Transverse colon (tissue), 4 donors: ENCODE measurements at regions not wholly inside any gene's neighbourhood (a gene's known extent, or its start where the extent isn't known, plus 50 kb on each side); places are given as distances from the start of the nearest gene placed in this dataset.

Source experiments
- DNase-seq: peaks from one replicate; pipeline ENCODE4 v3.0.0-alpha.2; 2019
- H3K27ac ChIP-seq, 4 donors: fragments of 200-600 bp; sonication (generic); 2 replicates each; pipeline ENCODE4 v1.5.1; 2016 to 2018; ENCODE audit warnings: inconsistent platforms in 4 of 4
- H3K27me3 ChIP-seq: fragments of 200-600 bp; sonication (generic); 2 replicates; pipeline ENCODE4 v1.5.1; 2017; ENCODE audit warnings: inconsistent platforms
- H3K36me3 ChIP-seq, 4 donors: fragments of 200-600 bp; sonication (generic); 2 replicates each; pipeline ENCODE4 v1.5.1; 2017 to 2019; ENCODE audit warnings: inconsistent platforms in 4 of 4
- H3K4me1 ChIP-seq, 4 donors: fragments of 200-600 bp; sonication (generic); 2 replicates each; pipeline ENCODE4 v1.5.1; 2017 to 2020; ENCODE audit warnings: inconsistent platforms in 4 of 4
- H3K4me3 ChIP-seq, 4 donors: fragments of 200-600 bp; sonication (generic); 1 replicate in 1 of 4; 2 replicates in 3 of 4; pipeline versions ENCODE4 v1.5.1 to v1.6.1; 2017 to 2019; ENCODE audit warnings: inconsistent platforms in 4 of 4
- H3K9me3 ChIP-seq, 2 donors: fragments of 200-600 bp; sonication (generic); 2 replicates each; pipeline ENCODE4 v1.5.1; 2017 to 2019; ENCODE audit warnings: inconsistent platforms in 2 of 2
- EP300 ChIP-seq: sonication (generic); formaldehyde crosslinking; IDR thresholded peaks from one replicate; pipeline ENCODE4 v1.6.1; 2017; ENCODE audit warnings: antibody characterized with exemption, low read depth
- POLR2A ChIP-seq: fragments of 450-650 bp; IDR thresholded peaks from one replicate; pipeline ENCODE4 v1.6.1; 2016; ENCODE audit warnings: antibody characterized with exemption, mild to moderate bottlenecking, moderate library complexity
- POLR2AphosphoS5 ChIP-seq, 3 donors: sonication (generic); formaldehyde crosslinking; IDR thresholded peaks; one replicate each; pipeline ENCODE4 v1.6.1; 2016; ENCODE audit warnings: antibody characterized with exemption in 3 of 3
- WGBS, 2 donors: methylation state at CpG; one replicate each; pipeline ENCODE4 v1.1.5; 2018; ENCODE audit warnings: low coverage in 1 of 2; 5-methylcytosine and 5-hydroxymethylcytosine counted together
- in situ Hi-C, 4 donors: fragments of 200-750 bp; cut with MboI; loops; one replicate each; pipeline versions ENCODE4 v1.15.0 to v1.15.1; 2017; ENCODE audit warnings: low sequenced_read_pairs in 3 of 4, low pct_ligation_motif_present in 1 of 4, low pct_unique_long_range_greater_than_20kb in 1 of 4
- intact Hi-C: fragments of 100-400 bp; cut with DNase I; formaldehyde crosslinking; loops from one replicate; pipeline ENCODE4 v1.15.1; 2023; ENCODE audit warnings: low total_unique reads
- TF ChIP-seq, protein P1 (sequence below), 5 experiments: fragments of 200-600 bp in 3 of 5; fragments of 450-650 bp in 2 of 5; sonication (generic) in 3 of 5; IDR thresholded peaks; 1 replicate in 2 of 5; 2 replicates in 3 of 5; pipeline ENCODE4 v1.5.1; 2016 to 2017; ENCODE audit warnings: antibody characterized with exemption in 5 of 5, inconsistent platforms in 3 of 5, mild to moderate bottlenecking in 2 of 5, moderate library complexity in 1 of 5

- in situ Hi-C loops (no loop called here), intact Hi-C loops (no loop called here)
- Histone ChIP-seq H3K4me3 (no peak overlapping the region), H3K9me3 (no peaks in the 10 kb centered on the region), H3K36me3 (no peaks in the 10 kb centered on the region), H3K27ac (no peak overlapping the region), H3K4me1 (no peaks in the 10 kb centered on the region), H3K27me3 (no peaks in the 10 kb centered on the region)
- no peak for DNase-seq
- no peak for TF ChIP-seq EP300
- TF ChIP-seq POLR2AphosphoS5 (IDR thresholded peaks at IDR 0.05): no peak
- TF ChIP-seq, protein P1, sequence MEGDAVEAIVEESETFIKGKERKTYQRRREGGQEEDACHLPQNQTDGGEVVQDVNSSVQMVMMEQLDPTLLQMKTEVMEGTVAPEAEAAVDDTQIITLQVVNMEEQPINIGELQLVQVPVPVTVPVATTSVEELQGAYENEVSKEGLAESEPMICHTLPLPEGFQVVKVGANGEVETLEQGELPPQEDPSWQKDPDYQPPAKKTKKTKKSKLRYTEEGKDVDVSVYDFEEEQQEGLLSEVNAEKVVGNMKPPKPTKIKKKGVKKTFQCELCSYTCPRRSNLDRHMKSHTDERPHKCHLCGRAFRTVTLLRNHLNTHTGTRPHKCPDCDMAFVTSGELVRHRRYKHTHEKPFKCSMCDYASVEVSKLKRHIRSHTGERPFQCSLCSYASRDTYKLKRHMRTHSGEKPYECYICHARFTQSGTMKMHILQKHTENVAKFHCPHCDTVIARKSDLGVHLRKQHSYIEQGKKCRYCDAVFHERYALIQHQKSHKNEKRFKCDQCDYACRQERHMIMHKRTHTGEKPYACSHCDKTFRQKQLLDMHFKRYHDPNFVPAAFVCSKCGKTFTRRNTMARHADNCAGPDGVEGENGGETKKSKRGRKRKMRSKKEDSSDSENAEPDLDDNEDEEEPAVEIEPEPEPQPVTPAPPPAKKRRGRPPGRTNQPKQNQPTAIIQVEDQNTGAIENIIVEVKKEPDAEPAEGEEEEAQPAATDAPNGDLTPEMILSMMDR (IDR thresholded peaks at IDR 0.05): no peak
- TF ChIP-seq POLR2A: no peak
- WGBS, 2 donors: 89% methylated on average over 4 of the region's 4 CpGs; no CpG with 5 or more reads in 1 of the 2 donors
Measured at GRCh38 chr7:21304808-21305375, 123.0 kb upstream of the SP4 start.

- Histone ChIP-seq H3K36me3 (no peaks in the 10 kb centered on the region), H3K4me1 (no peaks in the 10 kb centered on the region), H3K4me3 (no peak overlapping the region), H3K27ac (no peak overlapping the region), H3K9me3 (no peaks in the 10 kb centered on the region), H3K27me3 (no peaks in the 10 kb centered on the region)
- no peak for DNase-seq
- 46 to 48% methylated on average over 2 to 3 of the region's 3 CpGs for WGBS, 2 donors
- in situ Hi-C loops: no loop called here
- intact Hi-C loops: no loop called here
- no peak for TF ChIP-seq POLR2AphosphoS5 (IDR thresholded peaks at IDR 0.05)
Measured at GRCh38 chr7:21305455-21306235, 122.2 kb upstream of the SP4 start.

- no peak overlapping the region for H3K4me3 ChIP-seq
- intact Hi-C loops: no loop called here
- no peaks in the 10 kb centered on the region for H3K36me3 ChIP-seq
- 69 to 78% methylated on average over 2 of the region's 2 CpGs for WGBS, 2 donors
- DNase-seq: no peak
- no peaks in the 10 kb centered on the region for H3K9me3 ChIP-seq
- H3K4me1 ChIP-seq: no peaks in the 10 kb centered on the region
- in situ Hi-C loops: no loop called here
- H3K27ac ChIP-seq: no peak overlapping the region
- TF ChIP-seq POLR2AphosphoS5 (IDR thresholded peaks at IDR 0.05) (no peak), POLR2A (no peak), EP300 (no peak)
- TF ChIP-seq, protein P1 (IDR thresholded peaks at IDR 0.05): no peak
- no peaks in the 10 kb centered on the region for H3K27me3 ChIP-seq
Measured at GRCh38 chr7:21314954-21315353, 112.9 kb upstream of the SP4 start.

DNA sequence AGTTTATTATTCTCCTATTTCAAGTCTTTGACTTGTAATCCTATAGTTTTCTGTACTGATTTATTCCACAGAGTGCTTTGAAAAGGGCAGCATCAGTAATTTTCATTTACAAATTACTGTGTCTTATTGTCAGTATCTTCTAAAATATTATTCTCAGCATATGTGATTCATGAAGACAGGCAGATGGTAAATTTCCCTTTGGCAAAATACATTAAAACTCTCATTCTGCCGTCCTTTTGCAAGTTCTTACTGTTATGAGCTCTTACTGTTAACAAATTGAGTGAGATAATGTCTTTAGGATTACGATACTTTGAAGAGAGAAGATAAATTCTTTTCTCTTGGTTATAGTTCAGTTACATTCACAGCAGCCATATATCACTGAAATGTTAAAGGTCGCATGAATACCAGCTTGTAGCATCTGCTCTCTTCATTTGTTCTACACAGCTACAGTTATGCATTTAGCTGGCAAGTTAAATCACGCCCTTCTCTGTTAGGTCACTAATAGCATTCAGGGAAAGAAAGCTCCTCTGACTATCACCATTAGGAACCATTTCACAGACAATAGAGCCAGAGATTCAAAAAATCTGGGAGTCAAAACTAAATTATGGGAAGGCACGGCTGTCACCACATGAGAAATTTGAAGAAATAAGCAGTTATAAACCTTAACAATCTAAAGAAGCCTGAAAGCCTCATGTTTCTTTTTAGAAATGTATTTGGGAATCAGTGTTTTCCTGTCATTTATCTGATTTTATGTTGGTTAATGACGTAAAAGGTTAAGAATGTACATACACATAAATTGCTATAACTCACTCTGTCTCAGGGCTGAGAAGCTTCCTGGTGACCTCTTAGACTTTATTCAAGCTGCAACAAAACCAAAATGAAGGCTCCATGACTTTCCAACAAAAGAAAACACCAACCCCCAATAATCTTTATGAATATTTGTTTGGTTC is 109.6 kb upstream of the SP4 start:
- TF ChIP-seq, protein P1 (IDR thresholded peaks at IDR 0.05): no peak
- no peak for TF ChIP-seq POLR2AphosphoS5 (IDR thresholded peaks at IDR 0.05)
- no peak for TF ChIP-seq POLR2A
- no peak for TF ChIP-seq EP300
- no peak for DNase-seq
- intact Hi-C loops: no loop called here
- no peaks in the 10 kb centered on the region for H3K9me3 ChIP-seq
- in situ Hi-C loops: no loop called here
- H3K27ac ChIP-seq: no peak overlapping the region
- H3K4me1 ChIP-seq: no peaks in the 10 kb centered on the region
- 68 to 69% methylated on average over 6 of the region's 6 CpGs for WGBS, 2 donors
- no peaks in the 10 kb centered on the region for H3K36me3 ChIP-seq
- no peaks in the 10 kb centered on the region for H3K27me3 ChIP-seq
- no peak overlapping the region for H3K4me3 ChIP-seq
